Hepatocyte (in vitro differentiated cells): ENCODE measurements at regions not wholly inside any gene's neighbourhood (a gene's known extent, or its start where the extent isn't known, plus 50 kb on each side); places are given as distances from the start of the nearest gene placed in this dataset.
A peak's percentile ranks its signal among the peaks of the same experiment; 100 is the strongest.

Source experiments
- DNase-seq: peaks from one replicate; pipeline ENCODE4 v3.0.0-alpha.2; 2016; ENCODE audit warnings: low spot score
- H2AFZ ChIP-seq: fragments of 200-600 bp; sonication (generic); 2 replicates; pipeline ENCODE4 v1.6.0; 2016; ENCODE audit warnings: antibody characterized with exemption, mild to moderate bottlenecking
- H3K27ac ChIP-seq: fragments of 200-600 bp; sonication (generic); 2 replicates; pipeline ENCODE4 v1.5.1; 2016; ENCODE audit warnings: mild to moderate bottlenecking
- H3K27me3 ChIP-seq: fragments of 200-600 bp; sonication (generic); 2 replicates; pipeline ENCODE4 v1.6.1; 2016
- H3K36me3 ChIP-seq: fragments of 200-600 bp; sonication (generic); replicated peaks from 2 replicates; pipeline ENCODE4 v1.5.1; 2016; ENCODE audit warnings: low read depth; ENCODE audit not compliant: insufficient read depth
- H3K4me1 ChIP-seq: fragments of 200-600 bp; sonication (generic); 2 replicates; pipeline ENCODE4 v1.5.1; 2016; ENCODE audit warnings: mild to moderate bottlenecking, moderate library complexity; ENCODE audit not compliant: insufficient read depth
- H3K4me2 ChIP-seq: fragments of 200-600 bp; sonication (generic); 2 replicates; pipeline ENCODE4 v1.6.0; 2016
- H3K4me3 ChIP-seq: fragments of 200-600 bp; sonication (generic); 2 replicates; pipeline ENCODE4 v1.5.1; 2016; ENCODE audit warnings: mild to moderate bottlenecking
- H3K79me2 ChIP-seq: fragments of 200-600 bp; sonication (generic); 2 replicates; pipeline ENCODE4 v1.6.0; 2017; ENCODE audit warnings: mild to moderate bottlenecking
- H3K9me2 ChIP-seq: fragments of 200-600 bp; sonication (generic); replicated peaks from 2 replicates; pipeline ENCODE4 v1.6.0; 2017; ENCODE audit warnings: mild to moderate bottlenecking; ENCODE audit not compliant: insufficient read depth
- H3K9me3 ChIP-seq: fragments of 200-600 bp; sonication (generic); 2 replicates; pipeline ENCODE4 v1.5.1; 2016; ENCODE audit warnings: low read depth, mild to moderate bottlenecking
- H4K20me1 ChIP-seq: fragments of 200-600 bp; sonication (generic); 2 replicates; pipeline ENCODE4 v1.6.0; 2016; ENCODE audit warnings: mild to moderate bottlenecking; ENCODE audit not compliant: insufficient read depth, poor library complexity, severe bottlenecking
- EZH2 ChIP-seq: fragments of 200-600 bp; sonication (generic); IDR thresholded peaks from 2 replicates; pipeline ENCODE4 v1.6.1; 2016; ENCODE audit warnings: antibody characterized with exemption, mild to moderate bottlenecking, borderline replicate concordance
- EZH2phosphoT487 ChIP-seq: fragments of 200-600 bp; sonication (generic); IDR thresholded peaks from one replicate; pipeline ENCODE4 v1.6.1; 2018; ENCODE audit warnings: antibody characterized with exemption, mild to moderate bottlenecking, low read depth, moderate library complexity; ENCODE audit not compliant: unreplicated experiment, severe bottlenecking
- WGBS: methylation state at CpG from one replicate; pipeline ENCODE4 v1.1.6; 2016; ENCODE audit warnings: low lambda C conversion rate; ENCODE audit errors: missing lambda C conversion rate; 5-methylcytosine and 5-hydroxymethylcytosine counted together
- TF ChIP-seq, protein P1 (sequence below): fragments of 200-600 bp; sonication (generic); IDR thresholded peaks from 2 replicates; pipeline ENCODE4 v1.5.1; 2016; ENCODE audit warnings: antibody characterized with exemption, mild to moderate bottlenecking; ENCODE audit not compliant: poor library complexity

DNA sequence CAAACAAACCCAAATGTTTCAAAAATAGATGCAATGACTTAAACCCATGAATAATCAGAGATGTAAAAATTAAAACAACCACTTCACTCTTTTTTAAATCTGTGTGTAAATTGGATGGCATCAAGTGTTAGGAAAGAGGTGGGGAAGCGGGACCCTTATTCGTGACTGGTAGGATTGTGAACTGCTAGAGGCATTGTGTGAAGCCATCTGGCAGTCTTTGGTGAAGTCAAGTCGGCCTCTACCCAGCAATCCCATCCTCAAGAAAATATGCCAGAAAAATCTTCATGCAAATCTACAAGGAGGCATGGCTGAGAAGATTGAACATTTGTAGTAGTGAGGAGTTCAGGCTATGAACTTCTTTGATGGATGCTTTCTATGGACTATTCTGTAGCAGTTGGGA is 114.6 kb upstream of the C11orf87 start:
- no peaks in the 10 kb centered on the region for H3K4me1 ChIP-seq
- no peak overlapping the region for H3K4me3 ChIP-seq
- no peak for DNase-seq
- H3K9me3 ChIP-seq = no peaks in the 10 kb centered on the region
- no peaks in the 10 kb centered on the region for H3K36me3 ChIP-seq
- no peak overlapping the region for H3K27ac ChIP-seq
- H3K9me2 ChIP-seq = no peaks in the 10 kb centered on the region
- no peak for TF ChIP-seq EZH2phosphoT487
- TF ChIP-seq, protein P1, sequence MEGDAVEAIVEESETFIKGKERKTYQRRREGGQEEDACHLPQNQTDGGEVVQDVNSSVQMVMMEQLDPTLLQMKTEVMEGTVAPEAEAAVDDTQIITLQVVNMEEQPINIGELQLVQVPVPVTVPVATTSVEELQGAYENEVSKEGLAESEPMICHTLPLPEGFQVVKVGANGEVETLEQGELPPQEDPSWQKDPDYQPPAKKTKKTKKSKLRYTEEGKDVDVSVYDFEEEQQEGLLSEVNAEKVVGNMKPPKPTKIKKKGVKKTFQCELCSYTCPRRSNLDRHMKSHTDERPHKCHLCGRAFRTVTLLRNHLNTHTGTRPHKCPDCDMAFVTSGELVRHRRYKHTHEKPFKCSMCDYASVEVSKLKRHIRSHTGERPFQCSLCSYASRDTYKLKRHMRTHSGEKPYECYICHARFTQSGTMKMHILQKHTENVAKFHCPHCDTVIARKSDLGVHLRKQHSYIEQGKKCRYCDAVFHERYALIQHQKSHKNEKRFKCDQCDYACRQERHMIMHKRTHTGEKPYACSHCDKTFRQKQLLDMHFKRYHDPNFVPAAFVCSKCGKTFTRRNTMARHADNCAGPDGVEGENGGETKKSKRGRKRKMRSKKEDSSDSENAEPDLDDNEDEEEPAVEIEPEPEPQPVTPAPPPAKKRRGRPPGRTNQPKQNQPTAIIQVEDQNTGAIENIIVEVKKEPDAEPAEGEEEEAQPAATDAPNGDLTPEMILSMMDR = no peak
- no peak for TF ChIP-seq EZH2
- no peaks in the 10 kb centered on the region for H3K79me2 ChIP-seq
- no peaks in the 10 kb centered on the region for H4K20me1 ChIP-seq
- H3K4me2 ChIP-seq = no peak overlapping the region
- no peak overlapping the region for H2AFZ ChIP-seq
- H3K27me3 ChIP-seq = no peaks in the 10 kb centered on the region
- WGBS = 93% methylated on average over 3 of the region's 3 CpGs

DNA sequence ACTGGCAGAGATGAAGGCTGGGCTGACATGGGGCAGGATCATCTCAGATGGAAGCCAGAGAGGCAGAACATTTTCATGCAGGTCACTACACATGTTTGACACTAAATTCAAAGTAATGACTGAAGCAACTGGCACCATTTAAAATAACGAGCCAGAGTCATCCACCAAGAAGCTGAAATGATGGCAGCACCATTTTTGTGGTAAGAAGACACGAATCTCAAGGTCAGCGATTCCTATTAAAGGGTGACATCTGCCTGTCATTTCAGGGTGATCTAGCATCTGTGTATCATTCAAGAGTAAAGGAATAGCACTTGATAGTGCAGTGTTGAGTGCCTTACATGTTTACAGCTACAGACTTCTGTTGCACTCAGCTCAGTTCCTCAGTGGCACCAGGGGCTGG is 113.4 kb upstream of the C11orf87 start:
- WGBS = 74% methylated on average over 3 of the region's 3 CpGs
- no peak for DNase-seq
- no peaks in the 10 kb centered on the region for H3K9me2 ChIP-seq
- H2AFZ ChIP-seq = no peak overlapping the region
- no peaks in the 10 kb centered on the region for H3K36me3 ChIP-seq
- TF ChIP-seq EZH2phosphoT487 (no peak), EZH2 (no peak)
- TF ChIP-seq, protein P1 = no peak
- no peak overlapping the region for H3K4me2 ChIP-seq
- H4K20me1 ChIP-seq = no peaks in the 10 kb centered on the region
- no peaks in the 10 kb centered on the region for H3K9me3 ChIP-seq
- no peak overlapping the region for H3K27ac ChIP-seq
- H3K79me2 ChIP-seq = no peaks in the 10 kb centered on the region
- no peaks in the 10 kb centered on the region for H3K27me3 ChIP-seq
- H3K4me1 ChIP-seq = no peaks in the 10 kb centered on the region
- no peak overlapping the region for H3K4me3 ChIP-seq

DNA sequence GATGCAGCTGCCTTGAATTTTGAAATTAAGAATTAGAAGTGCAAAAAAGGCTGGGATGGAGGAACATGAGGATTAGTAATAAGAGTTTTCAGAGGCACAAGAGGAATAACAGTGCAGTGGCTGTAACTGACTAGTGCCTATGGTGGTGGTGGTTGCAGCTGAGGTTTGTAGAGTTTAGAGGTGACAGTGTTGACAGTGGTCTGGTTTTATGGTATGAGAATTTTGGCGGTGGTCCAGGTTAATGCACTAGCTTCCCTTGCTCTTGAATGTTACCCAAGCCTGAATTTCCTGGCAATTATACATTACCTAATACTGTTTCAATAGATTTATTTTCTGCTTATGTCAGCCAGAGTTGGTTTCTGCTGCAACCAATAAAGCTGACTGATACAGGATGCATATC is 112.8 kb upstream of the C11orf87 start:
- H3K4me3 ChIP-seq = no peak overlapping the region
- H3K4me2 ChIP-seq = no peak overlapping the region
- no peak overlapping the region for H2AFZ ChIP-seq
- H3K79me2 ChIP-seq = no peaks in the 10 kb centered on the region
- no peaks in the 10 kb centered on the region for H4K20me1 ChIP-seq
- 100% methylated on average over 1 of the region's 1 CpG for WGBS
- no peaks in the 10 kb centered on the region for H3K27me3 ChIP-seq
- TF ChIP-seq EZH2phosphoT487 = no peak
- no peak for TF ChIP-seq EZH2
- TF ChIP-seq, protein P1 = no peak
- peak; percentile 8 for DNase-seq
- no peaks in the 10 kb centered on the region for H3K4me1 ChIP-seq
- no peaks in the 10 kb centered on the region for H3K9me3 ChIP-seq
- no peak overlapping the region for H3K27ac ChIP-seq
- no peaks in the 10 kb centered on the region for H3K36me3 ChIP-seq
- H3K9me2 ChIP-seq = no peaks in the 10 kb centered on the region

DNA sequence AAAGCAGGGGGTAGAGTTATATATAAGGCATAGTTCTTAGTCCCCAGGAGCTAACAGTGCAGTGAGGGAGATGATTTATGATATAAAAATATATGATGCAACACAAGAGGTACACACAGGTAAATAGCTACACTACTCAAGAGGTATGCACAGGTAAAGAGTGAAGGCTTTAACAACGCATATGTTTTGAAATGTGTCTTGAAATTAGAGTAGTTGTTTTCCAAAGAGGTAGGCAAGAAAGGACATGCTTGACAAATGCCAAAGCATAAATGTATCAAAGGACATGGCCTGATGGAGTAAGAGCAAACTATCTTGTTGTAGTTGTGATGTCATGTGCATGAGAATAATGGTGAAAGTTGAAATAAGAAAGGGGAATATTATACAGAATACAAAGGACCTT is 104.3 kb upstream of the C11orf87 start:
- Histone ChIP-seq H3K36me3 (no peaks in the 10 kb centered on the region), H3K9me3 (no peaks in the 10 kb centered on the region), H3K4me1 (no peaks in the 10 kb centered on the region), H3K27me3 (no peaks in the 10 kb centered on the region), H3K27ac (no peak overlapping the region), H3K79me2 (no peaks in the 10 kb centered on the region), H3K9me2 (no peaks in the 10 kb centered on the region), H2AFZ (no peak overlapping the region), H4K20me1 (no peaks in the 10 kb centered on the region), H3K4me2 (no peak overlapping the region), H3K4me3 (no peak overlapping the region)
- 93% methylated on average over 1 of the region's 1 CpG for WGBS
- DNase-seq = no peak
- TF ChIP-seq, protein P1 = no peak
- TF ChIP-seq EZH2phosphoT487 (no peak), EZH2 (no peak)
